ENCODE measurements at regions not wholly inside any gene's neighbourhood (a gene's known extent, or its start where the extent isn't known, plus 50 kb on each side); places are given as distances from the start of the nearest gene placed in this dataset.
"Not testable (repeated sequence)": the region's sequence is repeated elsewhere in the genome, so short reads cannot be mapped to it uniquely, and the experiment has no call there.

DNA sequence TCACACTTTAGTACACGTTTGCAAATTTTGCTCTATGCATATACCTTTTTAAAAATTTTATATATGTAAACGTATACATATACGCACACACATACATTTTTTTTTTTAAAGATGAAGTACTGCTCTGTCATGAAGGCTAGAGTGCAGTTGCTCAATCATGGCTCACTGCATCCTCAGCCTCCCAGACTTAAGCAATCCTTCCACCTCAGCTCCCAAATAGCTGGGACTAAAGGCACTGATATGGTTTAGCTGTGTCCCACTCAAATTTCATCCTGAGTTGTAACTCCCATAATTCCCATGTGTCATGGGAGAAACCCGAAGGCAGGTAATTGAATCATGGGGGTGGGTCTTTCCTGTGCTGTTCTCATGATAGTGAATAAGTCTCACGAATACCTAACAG is 220.8 kb upstream of the CAND1 start:
- ATAC-seq: no peak
- H3K9me3 ChIP-seq: no peaks in the 10 kb centered on the region
- TF ChIP-seq POLR2A (IDR thresholded peaks at IDR 0.05) (no peak), CTCF (IDR thresholded peaks at IDR 0.05) (no peak)
- no peak overlapping the region for H3K27ac ChIP-seq
- H3K27me3 ChIP-seq: no peaks in the 10 kb centered on the region
- H3K36me3 ChIP-seq (replicated peaks in 1 of 2; ENCODE audit: insufficient read depth in 1 of 2, low read depth in 2 of 2): no peaks in the 10 kb centered on the region
- intact Hi-C loops (cut with DNase I): no loop called here
- WGBS, 2 donors: 85 to 87% methylated on average over 5 of the region's 5 CpGs
- DNase-seq: no peak
- no peaks in the 10 kb centered on the region for H3K4me1 ChIP-seq
- no peak overlapping the region for H3K4me3 ChIP-seq

DNA sequence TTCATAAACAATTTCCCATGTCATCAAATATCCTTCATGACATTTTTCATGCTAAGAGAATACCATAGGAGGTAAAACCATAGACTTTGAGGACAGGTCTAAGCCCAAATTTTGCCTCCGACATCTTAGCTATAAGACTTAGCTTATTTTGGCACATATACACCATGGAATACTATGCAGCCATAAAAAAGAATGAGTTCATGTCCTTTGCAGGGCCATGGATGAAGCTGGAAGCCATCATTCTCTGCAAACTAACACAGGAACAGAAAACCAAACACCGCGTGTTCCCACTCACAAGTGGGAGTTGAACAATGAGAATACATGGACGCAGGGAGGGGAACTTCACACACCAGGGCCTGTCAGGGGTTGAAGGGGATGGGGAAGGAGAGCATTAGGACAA is 220.0 kb upstream of the CAND1 start:
- H3K27ac ChIP-seq; H3K4me3 ChIP-seq; intact Hi-C loops (cut with DNase I); ATAC-seq; DNase-seq; H3K4me1 ChIP-seq; H3K9me3 ChIP-seq; H3K36me3 ChIP-seq (replicated peaks in 1 of 2; ENCODE audit: insufficient read depth in 1 of 2, low read depth in 2 of 2); H3K27me3 ChIP-seq: not testable (repeated sequence)
- 72 to 75% methylated on average over 4 of the region's 4 CpGs for WGBS, 2 donors

DNA sequence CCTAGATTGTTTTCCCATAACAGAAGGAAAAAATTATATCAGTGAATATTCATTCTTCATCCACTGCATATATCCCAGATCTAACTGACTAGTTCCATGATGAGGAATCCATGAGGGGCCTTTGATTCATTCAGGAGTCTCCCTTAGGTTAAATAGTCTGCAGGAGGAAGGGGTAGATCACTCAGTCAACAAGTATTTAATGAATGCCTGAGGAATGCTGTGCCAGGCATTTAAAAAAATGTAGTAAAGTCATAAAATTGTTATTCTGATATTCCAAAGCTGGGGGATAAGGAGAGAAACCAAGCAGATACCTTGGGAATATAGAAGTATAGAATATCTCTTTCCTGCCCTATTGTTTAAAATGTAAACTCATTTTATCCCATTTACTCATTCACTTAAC is 216.2 kb upstream of the CAND1 start:
- no peaks in the 10 kb centered on the region for H3K36me3 ChIP-seq (replicated peaks in 1 of 2; ENCODE audit: insufficient read depth in 1 of 2, low read depth in 2 of 2)
- H3K4me3 ChIP-seq: no peak overlapping the region
- intact Hi-C loops (cut with DNase I): no loop called here

GRCh38 chr12:67056329-67056728 is 212.8 kb upstream of the CAND1 start:
- H3K36me3 ChIP-seq (replicated peaks in 1 of 2; ENCODE audit: insufficient read depth in 1 of 2, low read depth in 2 of 2): no peaks in the 10 kb centered on the region
- no peak for ATAC-seq
- H3K9me3 ChIP-seq: no peaks in the 10 kb centered on the region
- no peaks in the 10 kb centered on the region for H3K27me3 ChIP-seq
- DNase-seq: no peak
- no peak overlapping the region for H3K4me3 ChIP-seq
- intact Hi-C loops (cut with DNase I): no loop called here
- TF ChIP-seq CTCF (IDR thresholded peaks at IDR 0.05) (no peak), POLR2A (IDR thresholded peaks at IDR 0.05) (no peak)
- H3K27ac ChIP-seq: no peak overlapping the region
- H3K4me1 ChIP-seq: no peaks in the 10 kb centered on the region

More for the DNA sequence above, 216.2 kb upstream of the CAND1 start:
- ATAC-seq (no peak), DNase-seq (no peak)
- Histone ChIP-seq H3K9me3 (no peaks in the 10 kb centered on the region), H3K4me1 (no peaks in the 10 kb centered on the region), H3K27ac (no peak overlapping the region), H3K27me3 (no peaks in the 10 kb centered on the region)
- TF ChIP-seq POLR2A (IDR thresholded peaks at IDR 0.05) (no peak), CTCF (IDR thresholded peaks at IDR 0.05) (no peak)

DNA sequence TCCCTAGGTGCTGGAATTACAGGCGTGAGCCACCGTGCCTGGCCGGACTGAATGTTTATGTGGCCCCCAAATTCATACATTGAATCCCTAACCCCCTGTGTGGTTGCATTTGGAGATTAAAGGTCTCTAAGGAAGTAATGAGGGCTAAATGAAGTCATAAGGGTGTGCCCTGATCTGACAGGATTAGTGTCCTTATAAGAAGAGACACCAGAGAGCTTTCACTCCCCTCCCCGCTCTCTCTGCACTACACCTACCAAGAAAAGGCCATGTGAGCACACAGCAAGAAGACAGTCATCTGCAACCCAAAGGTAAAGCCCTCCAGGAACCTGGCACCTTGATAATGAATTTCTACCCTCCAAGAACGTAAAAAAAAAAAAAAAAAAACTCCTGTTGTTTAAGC is 212.1 kb upstream of the CAND1 start:
- intact Hi-C loops (cut with DNase I): no loop called here
- TF ChIP-seq CTCF (IDR thresholded peaks at IDR 0.05) (no peak), POLR2A (IDR thresholded peaks at IDR 0.05) (no peak)
- no peaks in the 10 kb centered on the region for H3K4me1 ChIP-seq
- no peaks in the 10 kb centered on the region for H3K27me3 ChIP-seq
- 88 to 91% methylated on average over 5 of the region's 5 CpGs for WGBS, 2 donors
- H3K9me3 ChIP-seq: no peaks in the 10 kb centered on the region
- DNase-seq: no peak
- no peaks in the 10 kb centered on the region for H3K36me3 ChIP-seq (replicated peaks in 1 of 2; ENCODE audit: insufficient read depth in 1 of 2, low read depth in 2 of 2)
- H3K27ac ChIP-seq: no peak overlapping the region
- ATAC-seq: no peak
- H3K4me3 ChIP-seq: no peak overlapping the region
